HG03469 (cell line): ENCODE measurements at regions not wholly inside any gene's neighbourhood (a gene's known extent, or its start where the extent isn't known, plus 50 kb on each side); places are given as distances from the start of the nearest gene placed in this dataset.

Experiments
- ATAC-seq: cut with Tn5 transposase; IDR thresholded peaks from one replicate; pipeline ENCODE4 v1.9.1; 2021; ENCODE audit warnings: mild to moderate bottlenecking, moderate library complexity, moderate number of reproducible peaks; ENCODE audit not compliant: unreplicated experiment

DNA sequence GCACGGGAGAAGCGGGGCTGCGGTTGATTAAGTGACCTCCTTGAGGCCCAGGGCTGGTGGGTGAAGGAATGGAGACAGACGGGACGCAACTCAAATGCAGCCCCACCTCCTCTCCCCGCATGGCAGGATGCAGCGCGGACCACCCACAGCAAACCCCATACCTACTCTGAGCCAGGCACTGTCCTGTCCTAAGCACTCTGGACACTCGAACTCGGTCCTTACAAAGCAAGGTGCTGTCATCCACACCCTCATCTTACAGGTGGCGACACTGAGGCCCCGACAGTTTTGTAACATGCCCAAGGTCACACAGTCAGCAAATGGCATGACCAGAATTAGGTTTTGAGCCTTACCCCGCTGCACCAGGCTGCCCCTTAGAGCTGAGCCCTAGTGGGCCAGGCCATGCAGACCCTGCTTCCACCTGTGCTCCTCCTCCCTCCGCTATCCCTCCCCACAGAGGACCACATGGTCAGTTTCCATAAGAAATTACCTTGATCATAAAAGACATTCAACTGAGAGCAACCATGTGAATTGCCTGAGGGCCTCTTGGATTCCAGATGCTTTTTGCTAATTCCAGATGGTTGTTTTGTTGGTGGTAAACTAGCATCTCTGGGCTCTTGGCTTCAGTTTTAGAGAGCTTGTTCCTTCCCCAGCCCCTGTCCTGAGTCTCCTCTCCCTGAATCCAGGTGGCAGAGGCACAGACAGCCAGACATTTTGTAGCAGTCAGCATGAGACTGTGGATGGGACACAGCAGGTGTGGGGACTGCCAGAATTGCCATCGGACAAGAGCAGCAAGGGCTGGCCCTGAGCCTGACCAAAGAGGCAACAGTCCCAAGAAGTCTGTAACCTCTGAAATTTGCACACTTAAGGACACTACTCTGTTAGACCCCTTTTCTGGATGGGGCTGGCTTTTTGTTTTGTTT lies 171.9 kb upstream of the PMEPA1 start:
- ATAC-seq, result no peak

DNA sequence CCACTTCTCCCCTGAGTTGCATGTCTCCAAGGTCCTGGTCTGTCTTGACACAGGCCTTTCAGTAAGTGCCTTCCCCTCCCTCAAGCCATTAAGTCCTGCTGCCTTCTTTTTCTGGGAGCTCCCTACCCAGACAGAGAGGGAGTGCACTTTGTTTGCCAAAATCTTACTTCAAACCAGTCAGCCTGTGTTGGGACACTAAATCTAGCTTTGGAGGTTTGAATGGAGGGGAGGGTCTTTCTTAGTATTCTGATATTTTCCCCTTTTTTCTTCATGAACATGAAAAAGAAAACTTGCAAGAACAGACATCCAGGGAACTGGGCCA lies 170.7 kb upstream of the PMEPA1 start:
- no peak for ATAC-seq

- ATAC-seq, result no peak
Observed at GRCh38 chr20:57879779-57880570, 170.2 kb upstream of the PMEPA1 start.

DNA sequence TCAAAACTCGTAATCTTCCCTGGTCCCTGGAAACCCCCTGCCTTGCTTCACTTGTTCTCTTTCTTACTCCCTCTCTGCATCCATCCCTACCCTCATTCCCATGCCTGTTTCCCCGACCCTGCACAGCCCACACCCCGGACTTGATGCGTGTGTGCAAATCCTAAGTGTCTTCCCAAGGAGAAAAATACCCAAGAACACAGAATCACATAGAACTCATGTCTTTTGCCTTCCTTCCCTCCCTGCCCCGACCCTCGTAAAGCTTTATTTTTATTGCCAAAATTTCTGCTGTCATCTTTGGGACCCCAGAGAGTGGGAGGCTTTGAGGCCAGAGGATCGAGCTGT lies 169.6 kb upstream of the PMEPA1 start:
- no peak for ATAC-seq

- ATAC-seq, result no peak
Observed at GRCh38 chr20:57878786-57879424, 169.1 kb upstream of the PMEPA1 start.

GRCh38 chr20:57877995-57878394 lies 168.2 kb upstream of the PMEPA1 start:
- no peak for ATAC-seq

DNA sequence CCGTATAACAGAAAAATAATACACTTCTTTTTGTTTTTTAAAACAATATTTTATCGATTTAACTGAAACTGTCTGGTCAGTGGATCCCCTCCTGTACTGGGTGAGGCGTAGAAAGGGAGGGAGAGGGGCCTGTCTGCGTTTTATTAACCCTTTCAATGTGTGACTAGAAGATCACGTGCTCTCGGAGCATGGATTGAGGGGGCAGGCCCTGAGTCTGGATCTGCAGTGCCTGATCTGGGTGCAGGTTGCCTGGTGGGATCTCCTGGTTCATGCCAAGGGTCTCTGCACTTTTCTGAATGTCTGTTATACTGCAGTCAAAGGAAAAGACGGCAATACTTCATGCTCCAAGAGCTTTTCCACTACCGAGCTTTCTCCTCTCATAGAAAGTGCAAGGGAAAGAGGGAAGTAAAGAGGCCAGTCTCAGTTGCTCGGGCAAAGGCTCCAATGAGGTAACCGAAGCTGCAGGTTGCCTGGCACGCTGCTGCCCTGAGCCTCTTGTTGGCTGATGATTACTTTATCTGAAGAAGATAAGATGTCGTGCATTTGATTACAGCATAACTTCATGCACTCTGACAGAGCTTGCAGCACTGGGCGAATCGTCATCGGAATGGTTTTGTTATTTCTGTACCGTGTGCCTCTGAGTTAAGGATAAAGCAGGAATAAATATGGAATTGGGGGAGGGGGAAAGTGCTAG lies 167.5 kb upstream of the PMEPA1 start:
- no peak for ATAC-seq

DNA sequence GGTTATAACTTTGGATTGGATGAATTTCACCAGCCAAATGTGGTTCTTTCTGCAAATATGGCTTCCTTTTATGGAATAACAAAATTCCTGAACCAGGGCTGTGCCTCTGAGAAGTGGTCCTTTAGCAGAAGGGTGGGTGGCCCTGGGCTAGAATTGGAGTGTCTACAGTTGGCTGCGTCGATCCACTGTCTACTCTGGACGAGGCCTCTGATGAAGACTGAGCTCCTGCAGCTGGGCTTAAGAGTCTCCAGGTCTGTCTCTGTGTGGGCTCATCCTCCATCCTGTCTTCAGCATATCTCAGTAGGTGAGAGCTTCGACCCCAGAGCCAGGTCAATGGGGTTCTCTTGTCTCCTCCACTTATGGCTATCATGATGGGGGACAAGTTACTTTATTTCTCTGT lies 166.3 kb upstream of the PMEPA1 start:
- ATAC-seq, result no peak

DNA sequence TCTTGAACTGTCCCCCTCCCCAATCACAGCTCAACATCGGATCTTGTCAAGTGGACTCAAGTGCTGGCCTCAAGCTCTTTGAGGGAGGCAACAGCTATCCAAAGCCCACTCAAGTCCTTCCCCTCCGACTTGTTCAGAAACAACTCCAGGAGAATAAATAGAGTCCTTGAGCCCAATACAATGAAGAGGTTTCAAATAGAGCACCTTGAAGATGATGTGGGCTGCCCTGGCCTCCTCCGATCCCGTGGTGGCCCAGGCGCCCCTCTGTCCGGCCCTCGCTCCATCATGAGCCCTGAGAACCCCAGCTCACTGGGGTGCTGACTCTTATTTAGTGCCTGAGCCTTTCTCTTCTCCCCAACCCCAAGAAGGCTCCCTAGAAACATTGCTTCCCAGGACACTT lies 164.3 kb upstream of the PMEPA1 start:
- ATAC-seq, result no peak

DNA sequence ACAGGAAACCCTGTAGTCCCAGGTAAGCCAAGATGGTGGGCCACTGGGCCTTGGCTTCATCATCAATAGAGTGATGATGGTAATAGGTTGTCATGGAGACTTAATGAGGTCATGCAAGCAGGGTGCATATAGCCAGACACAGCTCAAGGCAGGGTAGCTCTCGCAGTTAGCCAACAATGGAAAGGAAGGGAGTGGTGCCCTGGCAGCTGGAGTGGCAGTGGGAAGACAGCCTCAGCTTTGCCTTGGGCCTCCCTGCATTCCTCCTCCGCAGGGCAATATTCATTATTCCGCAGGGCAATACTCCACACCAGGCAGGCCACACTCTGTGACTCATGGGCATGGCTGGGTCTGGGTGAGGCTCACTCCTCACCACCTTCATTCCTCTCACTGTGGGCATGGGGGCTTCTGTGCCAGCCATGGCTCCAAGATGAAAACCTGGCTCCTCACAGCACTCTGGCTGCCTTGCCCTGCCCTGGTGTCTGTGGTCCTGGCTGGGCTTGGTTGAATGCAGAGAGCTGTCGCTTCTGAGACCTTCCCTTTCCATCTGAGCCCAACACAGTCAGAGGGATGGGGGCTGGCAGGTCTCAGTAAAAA lies 163.1 kb upstream of the PMEPA1 start:
- no peak for ATAC-seq

DNA sequence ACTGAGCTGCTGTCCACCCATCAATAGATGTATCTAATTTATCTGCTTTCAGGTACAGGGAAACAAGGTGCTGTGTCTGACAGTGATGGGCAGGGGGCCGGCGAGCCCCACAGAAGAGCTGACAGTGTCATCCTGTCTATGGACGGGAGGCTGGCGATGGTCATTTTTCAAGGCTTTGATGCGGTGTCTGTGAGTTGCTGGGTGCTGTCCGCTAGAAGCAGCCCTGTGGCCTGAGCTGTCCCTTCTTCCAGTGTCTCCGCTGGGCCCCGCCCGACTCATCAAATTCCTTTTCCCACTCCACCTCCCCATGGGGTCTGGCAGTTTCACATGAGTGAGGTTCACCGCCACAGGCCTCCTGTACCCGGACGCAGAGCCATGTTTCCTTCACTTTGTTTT lies 161.4 kb upstream of the PMEPA1 start:
- ATAC-seq, result no peak

- ATAC-seq, result no peak
Observed at GRCh38 chr20:57870597-57871236, 160.9 kb upstream of the PMEPA1 start.

- ATAC-seq, result no peak
Observed at GRCh38 chr20:57869951-57870315, 160.1 kb upstream of the PMEPA1 start.

GRCh38 chr20:57869291-57869950 lies 159.6 kb upstream of the PMEPA1 start:
- ATAC-seq, result no peak

DNA sequence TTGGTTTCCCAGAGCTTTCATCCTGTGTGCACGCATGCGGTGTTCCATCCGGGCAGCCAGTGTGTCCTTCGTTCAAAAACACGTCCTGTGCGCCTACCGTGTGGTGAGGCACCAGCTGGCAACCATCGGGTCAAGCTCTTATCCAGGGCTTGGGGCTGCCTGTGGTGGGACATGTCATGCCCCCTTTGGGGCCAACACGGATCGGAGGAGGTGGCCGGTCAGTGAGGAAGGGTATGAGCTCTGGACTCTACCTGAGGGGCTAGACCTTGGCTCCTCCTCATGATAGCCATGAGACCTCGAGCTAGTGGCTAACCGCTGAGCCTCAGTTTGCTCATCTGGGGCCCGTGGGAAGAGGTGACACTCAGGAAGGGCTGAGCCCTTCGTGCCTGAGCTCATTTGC lies 158.5 kb upstream of the PMEPA1 start:
- no peak for ATAC-seq

- ATAC-seq, result no peak
Observed at GRCh38 chr20:57867807-57868206, 158.0 kb upstream of the PMEPA1 start.

GRCh38 chr20:57867181-57867803 lies 157.5 kb upstream of the PMEPA1 start:
- no peak for ATAC-seq

GRCh38 chr20:57866250-57867106 lies 156.7 kb upstream of the PMEPA1 start:
- no peak for ATAC-seq

GRCh38 chr20:57865266-57865665 lies 155.5 kb upstream of the PMEPA1 start:
- ATAC-seq, result no peak
